ENCODE measurements at regions not wholly inside any gene's neighbourhood (a gene's known extent, or its start where the extent isn't known, plus 50 kb on each side); places are given as distances from the start of the nearest gene placed in this dataset.
"Not testable (repeated sequence)": the region's sequence is repeated elsewhere in the genome, so short reads cannot be mapped to it uniquely, and the experiment has no call there.

DNA sequence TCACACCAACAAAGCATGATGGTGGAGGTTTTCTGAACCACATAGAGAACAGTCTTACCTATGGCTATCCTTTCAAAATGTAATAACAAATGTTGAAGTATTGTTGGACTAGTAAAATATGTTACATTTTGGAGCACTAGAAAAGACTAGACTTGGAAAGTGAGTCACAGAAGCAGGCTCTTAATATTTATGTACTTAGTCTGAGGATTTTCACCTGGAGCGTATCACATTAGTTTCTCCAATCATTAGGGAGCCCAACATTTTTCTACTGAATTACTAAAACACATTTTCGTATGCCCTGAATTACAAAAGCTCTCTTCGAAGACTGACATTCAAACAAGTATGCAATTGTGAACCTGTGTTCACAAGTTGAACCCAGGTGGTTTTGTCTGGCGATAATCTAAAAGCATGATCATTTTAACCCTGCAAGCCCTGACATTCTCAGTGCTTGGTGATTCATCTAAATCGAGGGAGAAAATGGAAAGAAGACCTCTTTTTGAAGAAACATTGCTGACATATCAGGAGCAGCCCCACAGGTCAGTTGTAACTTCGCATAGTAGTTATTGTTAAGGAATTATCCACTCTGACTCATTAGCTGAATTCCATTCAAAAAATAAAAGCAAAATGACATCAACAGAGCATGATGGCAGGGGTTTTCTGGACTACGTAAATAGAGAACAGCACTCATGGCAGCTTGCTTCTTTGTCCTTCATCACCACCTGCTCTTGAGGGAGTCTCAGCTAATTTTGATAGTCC is 679.8 kb upstream of the NECTIN3 start:
- DNase-seq (ENCODE audit: low spot score), result no peak

DNA sequence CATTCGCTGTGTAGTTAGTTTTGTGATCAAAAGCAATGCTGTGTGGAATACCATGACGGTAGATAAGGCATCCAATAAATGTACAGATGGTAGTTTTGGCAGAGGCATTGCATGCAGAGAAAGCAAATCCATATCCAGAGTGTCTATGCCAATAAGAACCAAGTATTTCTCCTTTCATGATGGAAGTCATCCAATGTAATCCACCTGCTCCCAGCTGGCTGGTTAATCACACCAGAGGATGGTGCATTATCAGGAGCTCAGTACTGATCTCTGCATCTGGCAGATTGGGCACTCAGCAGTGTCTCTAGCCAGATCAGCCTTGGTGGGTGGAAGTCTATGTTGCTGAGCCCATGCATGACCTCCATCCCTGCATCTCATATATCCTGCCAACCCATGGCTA is 677.7 kb upstream of the NECTIN3 start:
- DNase-seq (ENCODE audit: low spot score), result no peak

DNA sequence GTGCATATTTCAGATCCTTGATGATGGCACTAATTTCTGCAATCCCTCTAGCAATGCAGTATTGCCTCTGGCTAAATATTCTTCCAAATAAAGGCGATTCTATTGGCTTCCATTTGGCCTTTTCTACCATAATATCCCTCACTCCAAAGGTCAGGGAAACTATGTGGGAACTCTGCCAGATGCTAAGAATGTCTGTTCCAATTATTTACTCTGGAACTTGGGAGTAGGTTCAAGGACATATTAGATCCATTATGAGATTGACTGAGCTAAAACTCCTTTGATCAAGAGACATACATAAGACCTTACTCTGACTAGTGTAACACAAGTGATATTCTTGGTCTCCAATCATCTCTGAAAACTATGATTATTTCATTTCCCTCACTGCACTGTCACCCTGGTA is 674.5 kb upstream of the NECTIN3 start:
- no peak for DNase-seq (ENCODE audit: low spot score)

DNA sequence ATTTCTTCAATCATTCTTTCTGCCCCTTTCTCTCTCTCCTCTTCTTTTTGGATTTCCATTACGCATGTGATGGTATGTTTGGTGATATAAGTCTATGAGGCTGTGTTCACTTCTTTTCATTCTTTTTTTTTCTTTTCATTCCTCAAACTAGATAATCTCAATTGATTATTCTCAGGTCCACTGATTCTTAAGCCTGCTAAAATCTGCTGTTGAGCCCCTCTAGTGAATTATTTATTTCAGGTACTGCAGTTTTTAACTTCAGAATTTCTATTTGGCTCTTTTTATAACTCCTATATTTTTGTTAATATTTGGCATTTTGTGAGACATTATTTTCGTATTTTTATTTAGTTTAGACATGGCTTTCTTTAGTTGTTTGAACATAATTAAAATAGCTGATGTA is 671.3 kb upstream of the NECTIN3 start:
- no peak for DNase-seq (ENCODE audit: low spot score)

GRCh38 chr3:110405830-110406585 is 665.6 kb upstream of the NECTIN3 start:
- DNase-seq (ENCODE audit: low spot score), result no peak

- DNase-seq (ENCODE audit: low spot score), result no peak
Measured at GRCh38 chr3:110413266-110413665, 658.4 kb upstream of the NECTIN3 start.

- DNase-seq (ENCODE audit: low spot score), result peak; percentile 73
Measured at GRCh38 chr3:110413807-110414748, 657.5 kb upstream of the NECTIN3 start.

DNA sequence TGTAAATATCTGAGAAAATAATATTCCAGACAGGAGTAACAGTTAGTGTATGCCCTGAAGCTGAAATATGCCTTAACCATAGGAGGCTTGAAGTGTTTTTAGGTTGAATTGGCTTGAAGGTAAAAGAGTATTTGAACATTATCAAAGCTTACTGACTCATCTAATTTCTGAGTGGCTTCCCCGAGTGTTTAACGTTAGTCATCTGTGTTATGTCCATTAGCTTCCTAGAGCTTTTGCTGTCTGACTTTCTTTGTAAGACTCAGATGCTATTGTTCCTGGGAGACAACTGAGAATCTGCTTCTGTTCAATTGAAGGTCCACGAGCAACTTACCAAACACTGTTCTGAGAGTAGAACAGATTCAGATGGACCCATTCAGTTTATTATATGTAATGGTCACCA is 656.8 kb upstream of the NECTIN3 start:
- peak; percentile 47 for DNase-seq (ENCODE audit: low spot score)

- no peak for DNase-seq (ENCODE audit: low spot score)
Measured at GRCh38 chr3:110419096-110419495, 652.5 kb upstream of the NECTIN3 start.

GRCh38 chr3:110419601-110420000 is 652.0 kb upstream of the NECTIN3 start:
- DNase-seq (ENCODE audit: low spot score), result no peak

GRCh38 chr3:110420158-110420641 is 651.4 kb upstream of the NECTIN3 start:
- DNase-seq (ENCODE audit: low spot score), result peak; percentile 64

DNA sequence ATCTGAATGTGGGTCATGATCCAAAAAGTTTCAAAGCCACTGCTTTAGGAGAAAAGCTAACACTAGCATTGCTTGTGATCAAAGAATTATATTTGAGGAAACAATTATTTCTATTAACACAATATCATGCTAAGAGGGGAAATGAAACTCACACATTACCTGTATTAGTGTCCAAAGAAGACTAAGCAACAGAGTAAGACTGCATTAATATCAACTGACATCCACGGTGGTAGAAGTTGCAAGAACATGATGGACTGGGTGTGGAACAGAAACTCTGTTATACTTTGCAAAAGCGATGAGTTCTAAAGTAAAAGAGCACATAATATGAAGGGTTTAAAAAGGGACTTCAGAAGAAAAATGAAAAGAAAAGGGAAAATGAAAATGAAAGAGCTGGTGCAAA is 648.3 kb upstream of the NECTIN3 start:
- no peak for DNase-seq (ENCODE audit: low spot score)

DNA sequence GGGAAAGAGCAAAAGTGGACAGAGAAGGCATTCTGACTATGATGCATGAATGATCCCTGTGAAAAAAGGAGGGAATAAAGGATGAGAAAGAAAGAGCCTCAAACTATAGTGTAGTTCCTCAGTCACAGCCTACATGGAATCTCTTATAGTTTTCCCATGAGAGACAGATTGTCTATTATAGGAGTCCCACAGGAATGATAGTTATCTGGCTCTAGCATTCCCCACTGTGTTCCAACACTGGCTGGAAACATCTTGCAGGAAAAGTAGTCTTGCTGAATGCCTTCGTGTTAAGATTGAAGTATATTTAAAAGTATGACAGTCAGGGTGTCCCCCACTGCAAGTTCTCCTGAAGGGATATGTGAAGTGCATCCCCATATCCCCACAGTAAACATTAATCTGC is 641.5 kb upstream of the NECTIN3 start:
- DNase-seq (ENCODE audit: low spot score), result peak; percentile 28

DNA sequence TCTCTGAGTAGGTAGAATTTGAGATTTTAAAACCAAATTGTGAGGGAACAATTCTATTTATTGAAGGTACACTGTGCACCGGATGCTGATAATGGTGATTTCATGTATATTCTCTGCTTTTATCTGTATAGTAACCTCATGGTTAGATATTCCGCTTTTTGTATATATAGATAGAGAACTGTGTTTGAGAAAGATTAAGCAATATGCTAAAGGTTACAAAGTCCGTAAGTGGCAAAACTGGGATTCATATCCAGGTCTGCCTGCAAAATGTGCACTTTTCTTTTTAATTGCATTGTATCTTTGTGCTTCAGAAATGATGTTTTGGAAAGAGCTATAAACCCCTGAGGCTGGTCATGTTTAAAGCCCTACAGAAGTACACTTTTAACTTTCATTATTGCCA is 635.4 kb upstream of the NECTIN3 start:
- no peak for DNase-seq (ENCODE audit: low spot score)

DNA sequence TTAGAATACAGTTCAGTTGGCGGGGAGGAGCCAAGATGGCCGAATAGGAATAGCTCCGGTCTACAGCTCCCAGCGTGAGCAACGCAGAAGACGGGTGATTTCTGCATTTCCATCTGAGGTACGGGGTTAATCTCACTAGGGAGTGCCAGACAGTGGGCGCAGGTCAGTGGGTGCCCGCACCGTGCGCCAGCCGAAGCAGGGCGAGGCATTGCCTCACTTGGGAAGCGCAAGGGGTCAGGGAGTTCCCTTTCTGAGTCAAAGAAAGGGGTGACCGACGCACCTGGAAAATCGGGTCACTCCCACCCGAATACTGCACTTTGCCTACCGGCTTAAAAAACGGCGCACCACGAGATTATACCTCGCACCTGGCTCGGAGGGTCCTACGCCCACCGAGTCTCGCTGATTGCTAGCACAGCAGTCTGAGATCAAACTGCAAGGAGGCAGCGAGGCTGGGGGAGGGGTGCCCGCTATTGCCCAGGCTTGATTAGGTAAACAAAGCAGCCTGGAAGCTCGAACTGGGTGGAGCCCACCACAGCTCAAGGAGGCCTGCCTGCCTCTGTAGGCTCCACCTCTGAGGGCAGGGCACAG is 631.5 kb upstream of the NECTIN3 start:
- not testable (repeated sequence) for DNase-seq (ENCODE audit: low spot score)

GRCh38 chr3:110454066-110454465 is 617.5 kb upstream of the NECTIN3 start:
- no peak for DNase-seq (ENCODE audit: low spot score)

GRCh38 chr3:110456001-110456400 is 615.6 kb upstream of the NECTIN3 start:
- no peak for DNase-seq (ENCODE audit: low spot score)

DNA sequence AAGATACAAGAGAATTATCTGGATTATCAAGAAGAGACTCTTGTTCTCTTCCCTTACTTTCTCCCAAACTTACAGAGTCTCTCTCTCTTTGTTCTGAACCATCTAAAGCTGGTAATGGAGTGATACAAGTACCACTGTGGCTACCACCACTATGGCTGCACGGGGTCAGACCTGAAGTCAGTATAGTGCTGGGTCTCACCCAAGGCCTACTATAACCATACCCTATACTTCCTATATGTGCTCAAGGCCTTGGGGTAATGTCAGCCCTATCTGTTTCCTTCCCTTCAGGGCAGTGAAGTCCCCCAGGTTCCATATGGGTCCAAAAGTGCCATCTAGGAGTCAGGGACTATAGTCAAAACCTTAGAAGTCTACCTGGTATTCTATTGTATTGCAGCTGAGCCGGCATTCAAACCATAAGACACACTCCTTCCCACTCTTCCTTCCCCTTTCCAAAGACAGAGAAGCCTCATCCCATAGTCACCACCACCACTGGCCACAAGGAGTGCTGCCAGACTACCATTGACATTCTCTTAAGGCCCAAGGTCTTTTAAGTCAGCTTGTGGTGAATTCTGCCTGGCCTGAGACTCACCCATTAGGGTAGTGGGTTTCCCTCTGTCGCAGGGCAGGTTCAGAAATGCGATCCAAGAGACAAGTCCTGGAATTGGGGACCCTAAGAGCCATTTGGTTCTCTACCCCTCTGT is 615.0 kb upstream of the NECTIN3 start:
- DNase-seq (ENCODE audit: low spot score), result no peak

- no peak for DNase-seq (ENCODE audit: low spot score)
Measured at GRCh38 chr3:110457508-110457907, 614.1 kb upstream of the NECTIN3 start.

DNA sequence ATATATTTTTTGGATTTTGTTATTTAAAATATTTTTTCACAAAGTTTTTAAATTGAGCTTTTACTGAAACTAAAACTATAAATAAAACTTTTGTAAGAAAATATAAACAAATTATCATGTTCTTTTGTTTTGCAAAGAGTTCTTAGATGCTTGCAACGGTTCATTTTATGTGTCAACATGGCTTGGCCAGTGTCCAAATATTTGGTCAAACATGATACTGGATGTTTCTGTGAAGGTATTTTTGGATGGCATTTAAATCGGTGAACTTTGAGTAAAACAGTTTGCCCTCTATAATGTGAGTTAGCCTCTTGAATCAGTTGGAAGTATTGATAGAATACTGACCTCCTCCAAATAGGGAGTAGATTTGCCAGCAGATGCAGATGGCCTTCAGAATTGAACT is 612.6 kb upstream of the NECTIN3 start:
- DNase-seq (ENCODE audit: low spot score), result no peak

- no peak for DNase-seq (ENCODE audit: low spot score)
Measured at GRCh38 chr3:110470310-110470709, 601.3 kb upstream of the NECTIN3 start.

Measured in AG08395 (cell line).